ENCODE measurements at regions not wholly inside any gene's neighbourhood (a gene's known extent, or its start where the extent isn't known, plus 50 kb on each side); places are given as distances from the start of the nearest gene placed in this dataset.

- Histone ChIP-seq H3K36me3 (ENCODE audit: control insufficient read depth in 2 of 3, insufficient read depth in 3 of 3, low read length in 3 of 3) (no peaks in the 10 kb centered on the region), H3K27ac (ENCODE audit: low read depth in 2 of 2, low read length in 2 of 2) (no peak overlapping the region), H3K9ac (ENCODE audit: low read length in 3 of 3) (no peak overlapping the region), H3K4me3 (ENCODE audit: low read length in 3 of 3) (no peak overlapping the region), H3K4me1 (ENCODE audit: control insufficient read depth in 2 of 3, insufficient read depth in 2 of 3, low read depth in 1 of 3, low read length in 3 of 3) (no peaks in the 10 kb centered on the region), H3K9me3 (ENCODE audit: control insufficient read depth in 2 of 3, insufficient read depth in 1 of 3, low read length in 3 of 3) (no peaks in the 10 kb centered on the region), H3K27me3 (ENCODE audit: control insufficient read depth, insufficient read depth, low read length) (no peaks in the 10 kb centered on the region)
- peak in 2 of 5 donors; percentile 43 to 55 for DNase-seq
- intact Hi-C loops (cut with DNase I) = no loop called here
- no peak for FAIRE-seq
- peak; percentile 15 for TF ChIP-seq CTCF (IDR thresholded peaks at IDR 0.05; ENCODE audit: borderline replicate concordance, extremely low read depth, insufficient read depth)
These were observed 431.6 kb upstream of the NFE2L3 start for GRCh38 chr7:25720427-25720826.

DNA sequence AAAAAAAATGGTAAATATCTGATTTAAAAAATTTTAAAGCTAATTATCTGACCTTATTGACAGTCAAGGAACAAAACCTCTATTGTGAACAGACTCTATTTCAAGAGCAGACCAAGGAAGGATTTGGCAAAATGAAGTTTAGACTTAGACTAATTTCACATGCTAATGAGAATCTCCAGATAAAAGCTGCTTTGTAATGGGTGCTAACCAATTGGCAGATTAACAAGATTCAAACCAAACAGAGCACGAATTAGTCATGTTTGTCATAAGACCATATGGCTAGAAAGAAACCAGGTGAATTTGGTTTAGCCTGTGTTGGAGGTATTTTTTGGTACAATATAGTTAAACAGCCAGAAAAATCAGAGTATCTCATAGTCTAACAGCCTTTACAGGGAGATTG, 429.1 kb upstream of the NFE2L3 start:
- H3K9ac ChIP-seq (ENCODE audit: low read length in 3 of 3) = no peak overlapping the region
- no peaks in the 10 kb centered on the region for H3K36me3 ChIP-seq (ENCODE audit: control insufficient read depth in 2 of 3, insufficient read depth in 3 of 3, low read length in 3 of 3)
- H3K4me1 ChIP-seq (ENCODE audit: control insufficient read depth in 2 of 3, insufficient read depth in 2 of 3, low read depth in 1 of 3, low read length in 3 of 3) = no peaks in the 10 kb centered on the region
- intact Hi-C loops (cut with DNase I) = no loop called here
- no peak overlapping the region for H3K4me3 ChIP-seq (ENCODE audit: low read length in 3 of 3)
- no peak for DNase-seq
- H3K9me3 ChIP-seq (ENCODE audit: control insufficient read depth in 2 of 3, insufficient read depth in 1 of 3, low read length in 3 of 3) = no peaks in the 10 kb centered on the region
- H3K27ac ChIP-seq (ENCODE audit: low read depth in 2 of 2, low read length in 2 of 2) = no peak overlapping the region
- TF ChIP-seq CTCF (IDR thresholded peaks at IDR 0.05; ENCODE audit: borderline replicate concordance, extremely low read depth, insufficient read depth) = no peak
- H3K27me3 ChIP-seq (ENCODE audit: control insufficient read depth, insufficient read depth, low read length) = no peaks in the 10 kb centered on the region
- FAIRE-seq = no peak

DNA sequence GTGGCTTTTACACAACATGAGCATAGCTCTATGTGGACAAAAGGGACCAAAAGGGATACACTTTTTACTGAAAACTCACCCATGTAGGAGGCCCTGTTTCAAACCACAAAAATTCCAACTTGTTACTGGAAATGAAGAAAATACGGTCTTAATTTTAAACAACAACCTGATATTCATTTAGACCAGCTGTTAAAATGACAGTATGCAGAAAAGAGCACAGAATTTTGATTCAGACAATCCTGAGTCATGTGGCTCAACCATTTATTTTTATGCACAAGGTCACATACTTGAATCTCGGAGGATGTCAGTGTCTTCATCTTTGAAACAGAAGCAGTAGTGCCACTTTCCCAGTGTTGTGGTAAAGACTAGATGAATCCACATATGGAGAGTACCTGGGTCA, 426.5 kb upstream of the NFE2L3 start:
- no peaks in the 10 kb centered on the region for H3K27me3 ChIP-seq (ENCODE audit: control insufficient read depth, insufficient read depth, low read length)
- no peaks in the 10 kb centered on the region for H3K4me1 ChIP-seq (ENCODE audit: control insufficient read depth in 2 of 3, insufficient read depth in 2 of 3, low read depth in 1 of 3, low read length in 3 of 3)
- H3K4me3 ChIP-seq (ENCODE audit: low read length in 3 of 3) = no peak overlapping the region
- H3K27ac ChIP-seq (ENCODE audit: low read depth in 2 of 2, low read length in 2 of 2) = no peak overlapping the region
- H3K9me3 ChIP-seq (ENCODE audit: control insufficient read depth in 2 of 3, insufficient read depth in 1 of 3, low read length in 3 of 3) = no peaks in the 10 kb centered on the region
- no peaks in the 10 kb centered on the region for H3K36me3 ChIP-seq (ENCODE audit: control insufficient read depth in 2 of 3, insufficient read depth in 3 of 3, low read length in 3 of 3)
- FAIRE-seq (no peak), DNase-seq (no peak)
- intact Hi-C loops (cut with DNase I) = no loop called here
- TF ChIP-seq CTCF (IDR thresholded peaks at IDR 0.05; ENCODE audit: borderline replicate concordance, extremely low read depth, insufficient read depth) = no peak
- H3K9ac ChIP-seq (ENCODE audit: low read length in 3 of 3) = no peak overlapping the region

DNA sequence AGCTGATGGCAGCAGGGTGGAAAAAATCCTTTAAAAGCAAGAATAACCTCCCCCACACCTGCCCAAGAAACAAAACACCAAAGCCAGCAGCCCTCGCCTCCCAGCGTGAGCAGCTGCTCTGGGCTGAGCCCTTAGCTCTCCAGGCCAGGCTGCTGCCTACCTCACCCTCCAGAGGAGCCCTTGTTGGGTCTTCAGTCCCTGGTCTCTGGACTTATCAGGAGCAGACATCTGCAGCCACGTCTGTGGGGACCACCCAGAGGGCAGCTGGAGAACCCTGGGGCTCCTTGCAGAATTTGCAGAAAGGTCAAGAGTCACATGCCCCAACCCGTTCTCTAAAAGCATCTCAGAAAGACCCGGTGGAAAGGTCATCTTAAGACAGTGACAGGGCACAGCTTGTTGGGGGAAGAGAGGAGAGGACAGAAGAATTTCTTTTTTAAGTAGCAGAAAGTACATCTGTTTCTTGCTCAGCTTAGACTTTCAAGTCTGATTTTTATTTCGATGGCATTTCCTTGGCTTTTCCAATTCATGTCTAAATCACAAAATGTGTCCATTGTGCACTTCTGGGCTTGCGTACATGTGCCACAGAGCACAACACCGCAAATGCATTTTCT, 425.7 kb upstream of the NFE2L3 start:
- no peak for FAIRE-seq
- Histone ChIP-seq H3K4me3 (ENCODE audit: low read length in 3 of 3) (no peak overlapping the region), H3K9me3 (ENCODE audit: control insufficient read depth in 2 of 3, insufficient read depth in 1 of 3, low read length in 3 of 3) (no peaks in the 10 kb centered on the region), H3K27ac (ENCODE audit: low read depth in 2 of 2, low read length in 2 of 2) (no peak overlapping the region), H3K27me3 (ENCODE audit: control insufficient read depth, insufficient read depth, low read length) (no peaks in the 10 kb centered on the region), H3K9ac (ENCODE audit: low read length in 3 of 3) (no peak overlapping the region), H3K36me3 (ENCODE audit: control insufficient read depth in 2 of 3, insufficient read depth in 3 of 3, low read length in 3 of 3) (no peaks in the 10 kb centered on the region), H3K4me1 (ENCODE audit: control insufficient read depth in 2 of 3, insufficient read depth in 2 of 3, low read depth in 1 of 3, low read length in 3 of 3) (no peaks in the 10 kb centered on the region)
- peak; percentile 39 to 81 (median 76) for DNase-seq
- intact Hi-C loops (cut with DNase I) = no loop called here
- no peak for TF ChIP-seq CTCF (IDR thresholded peaks at IDR 0.05; ENCODE audit: borderline replicate concordance, extremely low read depth, insufficient read depth)

Measured in kidney (tissue), 13 donors.